ENCODE measurements at regions not wholly inside any gene's neighbourhood (a gene's known extent, or its start where the extent isn't known, plus 50 kb on each side); places are given as distances from the start of the nearest gene placed in this dataset.

DNA sequence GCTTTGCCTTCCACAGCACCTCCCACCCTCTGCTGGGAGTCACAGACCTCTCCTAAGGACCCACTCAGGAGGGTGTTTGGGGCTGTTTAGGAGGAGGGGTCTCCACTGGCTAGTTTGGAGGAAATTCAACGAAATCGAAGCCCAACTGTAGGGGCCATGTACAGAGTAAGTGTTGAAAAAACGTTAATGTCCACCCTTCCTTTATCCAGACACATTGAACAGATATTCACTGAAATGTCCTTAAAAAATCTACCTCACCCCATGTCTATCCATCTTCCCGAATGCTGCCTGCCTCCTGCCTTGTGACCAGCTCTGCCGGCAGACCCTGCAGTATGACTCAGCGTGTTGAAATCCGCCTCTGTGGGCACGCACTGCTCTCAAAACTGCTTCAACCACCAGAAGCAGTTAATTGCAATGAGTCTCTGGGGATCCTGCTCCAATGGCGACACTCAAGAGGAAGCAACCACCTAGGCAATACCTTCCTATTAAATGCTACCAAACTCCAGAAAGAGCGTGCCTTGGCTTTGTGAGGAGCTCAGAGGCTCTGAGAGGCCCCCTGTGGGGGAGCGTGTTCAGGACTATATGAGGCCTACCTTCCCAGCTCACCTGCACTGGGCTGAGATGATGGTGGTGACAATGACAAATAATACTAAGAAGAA lies 61.4 kb upstream of the RTN4 start (continued):
- TF ChIP-seq FOSL1 (CRISPR knock-in tag; IDR thresholded peaks at IDR 0.05; ENCODE audit: borderline replicate concordance) (peak; percentile 56; the same call in 1 of the 2 replicates), ZFP91 (CRISPR knock-in tag; IDR thresholded peaks at IDR 0.05; ENCODE audit: borderline replicate concordance) (0 out of 2 replicates have a peak, but pooled peaks have one; percentile 12), NFE2L2 (IDR thresholded peaks at IDR 0.05; ENCODE audit: low read length) (peak; percentile 83), JUND (CRISPR knock-in tag; IDR thresholded peaks at IDR 0.05) (0 out of 2 replicates have a peak, but pooled peaks have one; percentile 60), ZNF33B (CRISPR knock-in tag; IDR thresholded peaks at IDR 0.05) (no peak), ZNF20 (CRISPR knock-in tag; IDR thresholded peaks at IDR 0.05) (no peak), TCF7 (IDR thresholded peaks at IDR 0.05; ENCODE audit: low read depth) (no peak), MTA3 (CRISPR knock-in tag; IDR thresholded peaks at IDR 0.05) (no peak), THAP11 (CRISPR knock-in tag; IDR thresholded peaks at IDR 0.05) (no peak), ZBTB7B (CRISPR knock-in tag; IDR thresholded peaks at IDR 0.05) (peak; percentile 55; the same call in 1 of the 2 replicates), ADNP (CRISPR knock-in tag; IDR thresholded peaks at IDR 0.05) (no peak), ZNF333 (CRISPR knock-in tag; IDR thresholded peaks at IDR 0.05; ENCODE audit: borderline replicate concordance) (no peak), ETV5 (CRISPR knock-in tag; IDR thresholded peaks at IDR 0.05; ENCODE audit: borderline replicate concordance) (peak; percentile 15; the same call in 1 of the 2 replicates), FOXA3 (CRISPR knock-in tag; IDR thresholded peaks at IDR 0.05) (peak; percentile 32; the same call in 1 of the 2 replicates), SIN3A (IDR thresholded peaks at IDR 0.05; ENCODE audit: borderline replicate concordance, low read depth, low read length) (no peak), GATAD2A (CRISPR knock-in tag; IDR thresholded peaks at IDR 0.05) (peak; percentile 54)
- TF ChIP-seq, protein P1, sequence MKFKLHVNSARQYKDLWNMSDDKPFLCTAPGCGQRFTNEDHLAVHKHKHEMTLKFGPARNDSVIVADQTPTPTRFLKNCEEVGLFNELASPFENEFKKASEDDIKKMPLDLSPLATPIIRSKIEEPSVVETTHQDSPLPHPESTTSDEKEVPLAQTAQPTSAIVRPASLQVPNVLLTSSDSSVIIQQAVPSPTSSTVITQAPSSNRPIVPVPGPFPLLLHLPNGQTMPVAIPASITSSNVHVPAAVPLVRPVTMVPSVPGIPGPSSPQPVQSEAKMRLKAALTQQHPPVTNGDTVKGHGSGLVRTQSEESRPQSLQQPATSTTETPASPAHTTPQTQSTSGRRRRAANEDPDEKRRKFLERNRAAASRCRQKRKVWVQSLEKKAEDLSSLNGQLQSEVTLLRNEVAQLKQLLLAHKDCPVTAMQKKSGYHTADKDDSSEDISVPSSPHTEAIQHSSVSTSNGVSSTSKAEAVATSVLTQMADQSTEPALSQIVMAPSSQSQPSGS (CRISPR knock-in tag; IDR thresholded peaks at IDR 0.05): no peak
- TF ChIP-seq, protein P2, sequence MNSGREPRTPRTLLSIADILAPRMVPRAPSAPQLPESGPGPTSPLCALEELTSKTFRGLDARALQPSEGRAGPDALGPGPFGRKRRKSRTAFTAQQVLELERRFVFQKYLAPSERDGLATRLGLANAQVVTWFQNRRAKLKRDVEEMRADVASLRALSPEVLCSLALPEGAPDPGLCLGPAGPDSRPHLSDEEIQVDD (CRISPR knock-in tag; IDR thresholded peaks at IDR 0.05; ENCODE audit: borderline replicate concordance): no peak
- TF ChIP-seq, protein P3, sequence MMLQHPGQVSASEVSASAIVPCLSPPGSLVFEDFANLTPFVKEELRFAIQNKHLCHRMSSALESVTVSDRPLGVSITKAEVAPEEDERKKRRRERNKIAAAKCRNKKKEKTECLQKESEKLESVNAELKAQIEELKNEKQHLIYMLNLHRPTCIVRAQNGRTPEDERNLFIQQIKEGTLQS (CRISPR knock-in tag; IDR thresholded peaks at IDR 0.05): peak; percentile 91
- TF ChIP-seq, protein P4, sequence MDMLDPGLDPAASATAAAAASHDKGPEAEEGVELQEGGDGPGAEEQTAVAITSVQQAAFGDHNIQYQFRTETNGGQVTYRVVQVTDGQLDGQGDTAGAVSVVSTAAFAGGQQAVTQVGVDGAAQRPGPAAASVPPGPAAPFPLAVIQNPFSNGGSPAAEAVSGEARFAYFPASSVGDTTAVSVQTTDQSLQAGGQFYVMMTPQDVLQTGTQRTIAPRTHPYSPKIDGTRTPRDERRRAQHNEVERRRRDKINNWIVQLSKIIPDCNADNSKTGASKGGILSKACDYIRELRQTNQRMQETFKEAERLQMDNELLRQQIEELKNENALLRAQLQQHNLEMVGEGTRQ (IDR thresholded peaks at IDR 0.05; ENCODE audit: low read depth, low read length): no peak
- TF ChIP-seq, protein P4 (CRISPR knock-in tag; IDR thresholded peaks at IDR 0.05; ENCODE audit: borderline replicate concordance): no peak
- TF ChIP-seq, protein P5, sequence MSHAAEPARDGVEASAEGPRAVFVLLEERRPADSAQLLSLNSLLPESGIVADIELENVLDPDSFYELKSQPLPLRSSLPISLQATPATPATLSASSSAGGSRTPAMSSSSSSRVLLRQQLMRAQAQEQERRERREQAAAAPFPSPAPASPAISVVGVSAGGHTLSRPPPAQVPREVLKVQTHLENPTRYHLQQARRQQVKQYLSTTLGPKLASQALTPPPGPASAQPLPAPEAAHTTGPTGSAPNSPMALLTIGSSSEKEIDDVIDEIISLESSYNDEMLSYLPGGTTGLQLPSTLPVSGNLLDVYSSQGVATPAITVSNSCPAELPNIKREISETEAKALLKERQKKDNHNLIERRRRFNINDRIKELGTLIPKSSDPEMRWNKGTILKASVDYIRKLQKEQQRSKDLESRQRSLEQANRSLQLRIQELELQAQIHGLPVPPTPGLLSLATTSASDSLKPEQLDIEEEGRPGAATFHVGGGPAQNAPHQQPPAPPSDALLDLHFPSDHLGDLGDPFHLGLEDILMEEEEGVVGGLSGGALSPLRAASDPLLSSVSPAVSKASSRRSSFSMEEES (CRISPR knock-in tag; IDR thresholded peaks at IDR 0.05): peak; percentile 79
- TF ChIP-seq, protein P6, sequence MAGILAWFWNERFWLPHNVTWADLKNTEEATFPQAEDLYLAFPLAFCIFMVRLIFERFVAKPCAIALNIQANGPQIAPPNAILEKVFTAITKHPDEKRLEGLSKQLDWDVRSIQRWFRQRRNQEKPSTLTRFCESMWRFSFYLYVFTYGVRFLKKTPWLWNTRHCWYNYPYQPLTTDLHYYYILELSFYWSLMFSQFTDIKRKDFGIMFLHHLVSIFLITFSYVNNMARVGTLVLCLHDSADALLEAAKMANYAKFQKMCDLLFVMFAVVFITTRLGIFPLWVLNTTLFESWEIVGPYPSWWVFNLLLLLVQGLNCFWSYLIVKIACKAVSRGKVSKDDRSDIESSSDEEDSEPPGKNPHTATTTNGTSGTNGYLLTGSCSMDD (CRISPR knock-in tag; IDR thresholded peaks at IDR 0.05): no peak

Data from HepG2 (cell line).